ENCODE measurements at regions not wholly inside any gene's neighbourhood (a gene's known extent, or its start where the extent isn't known, plus 50 kb on each side); places are given as distances from the start of the nearest gene placed in this dataset.

DNA sequence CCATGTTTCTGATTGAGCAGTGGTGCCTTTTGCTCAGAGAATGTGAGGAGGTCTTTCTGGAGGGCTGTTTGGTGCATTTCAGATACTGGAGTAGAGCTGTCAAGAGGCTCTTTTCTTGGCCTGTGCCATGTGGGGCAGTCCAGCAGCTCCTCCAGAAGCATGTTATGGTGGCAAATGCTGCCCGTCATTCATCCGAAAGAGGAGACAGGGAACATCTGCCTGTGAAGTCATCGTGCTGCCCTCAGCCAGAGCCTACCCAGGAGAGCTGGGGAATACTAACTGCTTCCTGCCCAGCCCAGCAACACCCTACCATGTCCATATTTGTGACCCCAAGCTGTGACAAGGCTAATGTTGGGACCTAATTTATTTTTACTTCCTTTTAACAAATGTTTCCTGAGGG, 82.2 kb upstream of the SLC6A6 start:
- H3K27me3 Mint-ChIP-seq: peaks cover 25% of the 10 kb centered on the region
- no peaks in the 10 kb centered on the region for H3K4me1 Mint-ChIP-seq
- no peak overlapping the region for H3K27ac Mint-ChIP-seq
- peaks cover 2% of the 10 kb centered on the region for H3K36me3 Mint-ChIP-seq (ENCODE audit: low read depth)
- H3K9me3 ChIP-seq (ENCODE audit: control insufficient read depth, low read length, poor library complexity, severe bottlenecking): no peaks in the 10 kb centered on the region
- ATAC-seq: no peak
- H3K4me3 Mint-ChIP-seq: no peak overlapping the region
- no peak for DNase-seq

- DNase-seq: no peak
- Mint-ChIP-seq H3K27me3 (peaks cover 19% of the 10 kb centered on the region), H3K27ac (no peak overlapping the region), H3K4me1 (no peaks in the 10 kb centered on the region), H3K4me3 (no peak overlapping the region), H3K36me3 (ENCODE audit: low read depth) (peaks cover 2% of the 10 kb centered on the region)
- no peak for ATAC-seq
- no peaks in the 10 kb centered on the region for H3K9me3 ChIP-seq (ENCODE audit: control insufficient read depth, low read length, poor library complexity, severe bottlenecking)
Measured at GRCh38 chr3:14322001-14322400, 80.4 kb upstream of the SLC6A6 start.

DNA sequence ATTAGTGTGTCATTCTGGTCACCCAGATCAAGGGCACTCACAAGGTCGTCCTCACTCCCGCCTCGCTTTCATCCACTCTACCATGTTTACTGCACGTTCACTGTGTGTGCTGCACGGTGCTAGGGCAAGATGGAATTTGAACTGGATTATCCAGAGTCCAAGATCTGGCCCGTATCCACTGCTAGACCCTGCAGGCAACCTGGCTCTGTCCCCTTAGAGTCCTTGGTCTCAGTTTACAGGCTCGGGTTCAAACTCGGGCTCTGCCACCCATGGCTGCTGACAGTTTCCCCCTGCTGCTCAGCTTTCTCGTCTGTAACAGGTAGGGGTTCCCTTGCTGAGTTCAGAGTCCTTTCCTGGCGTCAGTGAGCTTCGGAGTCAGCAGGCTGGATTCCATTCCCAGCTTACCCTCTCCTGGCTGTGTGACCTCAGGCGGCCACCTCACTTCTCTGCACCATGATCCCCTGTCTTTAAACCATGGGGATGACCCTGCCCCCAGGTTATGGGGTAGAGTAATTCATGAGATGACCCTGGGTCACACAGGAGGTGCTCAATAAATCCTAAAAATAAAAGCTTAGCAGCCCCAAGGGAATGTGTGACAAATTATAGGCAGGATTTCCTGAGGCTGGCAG, 79.6 kb upstream of the SLC6A6 start:
- no peak for ATAC-seq
- Mint-ChIP-seq H3K4me3 (no peak overlapping the region), H3K27ac (no peak overlapping the region), H3K4me1 (no peaks in the 10 kb centered on the region), H3K36me3 (ENCODE audit: low read depth) (peaks cover 2% of the 10 kb centered on the region), H3K27me3 (peaks cover 15% of the 10 kb centered on the region)
- H3K9me3 ChIP-seq (ENCODE audit: control insufficient read depth, low read length, poor library complexity, severe bottlenecking): no peaks in the 10 kb centered on the region
- DNase-seq: no peak

DNA sequence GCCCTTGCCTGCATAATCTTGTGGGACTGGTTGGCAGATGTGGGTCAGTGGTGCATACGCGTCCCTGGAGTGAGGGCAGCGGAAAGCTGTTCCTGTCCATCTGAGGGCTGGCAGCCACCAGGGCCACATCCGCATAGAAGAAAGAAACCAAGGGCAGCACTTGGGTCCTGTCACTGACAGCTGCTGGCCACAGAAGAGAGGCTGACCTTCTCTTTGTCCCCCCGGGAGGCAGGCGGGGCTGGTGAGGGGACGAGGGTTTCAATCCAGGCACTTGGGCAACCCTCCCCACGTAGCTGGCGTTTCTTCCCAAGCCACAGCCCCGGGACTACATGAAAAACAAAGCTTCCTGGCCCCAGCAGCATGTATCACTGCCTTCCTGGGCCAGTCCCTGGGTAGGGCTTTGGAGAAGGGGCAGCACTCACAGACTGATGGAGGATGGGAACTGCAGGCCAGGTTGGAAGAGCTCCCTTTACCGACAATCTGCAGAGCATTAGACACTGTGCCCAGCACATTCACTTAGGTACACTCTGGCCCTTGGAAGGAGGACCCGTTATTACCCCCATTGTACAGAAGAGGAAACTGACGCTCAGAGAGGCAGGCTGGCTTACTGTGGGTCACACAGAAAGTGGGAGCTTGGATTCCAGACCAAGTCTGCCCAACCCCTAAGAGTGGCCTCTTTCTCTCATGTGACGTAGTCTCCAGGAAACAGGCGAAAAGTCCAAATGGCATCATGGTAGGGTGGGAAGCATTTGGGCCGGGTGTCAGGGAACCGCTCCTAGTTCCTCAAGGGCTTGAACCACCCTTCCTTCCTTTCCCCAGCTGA, 78.8 kb upstream of the SLC6A6 start:
- H3K4me1 Mint-ChIP-seq: no peaks in the 10 kb centered on the region
- ATAC-seq (no peak), DNase-seq (no peak)
- peaks cover 2% of the 10 kb centered on the region for H3K36me3 Mint-ChIP-seq (ENCODE audit: low read depth)
- no peaks in the 10 kb centered on the region for H3K9me3 ChIP-seq (ENCODE audit: control insufficient read depth, low read length, poor library complexity, severe bottlenecking)
- H3K27ac Mint-ChIP-seq: no peak overlapping the region
- H3K27me3 Mint-ChIP-seq: peaks cover 11% of the 10 kb centered on the region
- no peak overlapping the region for H3K4me3 Mint-ChIP-seq

- Mint-ChIP-seq H3K4me1 (no peaks in the 10 kb centered on the region), H3K4me3 (no peak overlapping the region), H3K36me3 (ENCODE audit: low read depth) (peaks cover 2% of the 10 kb centered on the region), H3K27ac (no peak overlapping the region), H3K27me3 (peaks cover 12% of the 10 kb centered on the region)
- no peaks in the 10 kb centered on the region for H3K9me3 ChIP-seq (ENCODE audit: control insufficient read depth, low read length, poor library complexity, severe bottlenecking)
- DNase-seq (no peak), ATAC-seq (no peak)
Measured at GRCh38 chr3:14324224-14324944, 78.0 kb upstream of the SLC6A6 start.

DNA sequence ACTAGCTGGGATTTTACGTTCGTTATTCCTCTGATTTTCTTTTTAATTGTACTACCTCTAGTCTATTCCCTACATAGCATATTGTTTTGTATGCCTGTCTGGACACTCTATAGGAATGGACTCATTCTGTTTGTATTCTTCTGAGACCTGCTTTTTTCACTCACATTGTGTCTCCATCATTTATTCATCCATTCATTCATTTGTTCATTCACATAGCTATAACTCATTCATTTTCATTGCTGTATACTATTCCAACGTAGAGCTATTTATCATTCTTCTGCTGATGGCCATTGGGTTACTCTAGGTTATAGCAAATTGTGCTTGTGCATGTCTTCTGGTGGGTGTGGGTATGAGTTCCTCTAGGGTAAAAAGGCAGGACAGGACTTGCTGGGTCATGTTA, 74.0 kb upstream of the SLC6A6 start:
- no peak for ATAC-seq
- no peak overlapping the region for H3K27ac Mint-ChIP-seq
- no peak for DNase-seq
- H3K4me1 Mint-ChIP-seq: no peaks in the 10 kb centered on the region
- no peak overlapping the region for H3K4me3 Mint-ChIP-seq
- H3K36me3 Mint-ChIP-seq (ENCODE audit: low read depth): peaks cover 2% of the 10 kb centered on the region
- H3K9me3 ChIP-seq (ENCODE audit: control insufficient read depth, low read length, poor library complexity, severe bottlenecking): no peaks in the 10 kb centered on the region
- peaks cover 19% of the 10 kb centered on the region for H3K27me3 Mint-ChIP-seq

GRCh38 chr3:14329116-14329830, 73.1 kb upstream of the SLC6A6 start:
- H3K36me3 Mint-ChIP-seq (ENCODE audit: low read depth): peaks cover 2% of the 10 kb centered on the region
- no peak overlapping the region for H3K4me3 Mint-ChIP-seq
- no peaks in the 10 kb centered on the region for H3K9me3 ChIP-seq (ENCODE audit: control insufficient read depth, low read length, poor library complexity, severe bottlenecking)
- ATAC-seq (no peak), DNase-seq (no peak)
- no peaks in the 10 kb centered on the region for H3K4me1 Mint-ChIP-seq
- no peak overlapping the region for H3K27ac Mint-ChIP-seq
- H3K27me3 Mint-ChIP-seq: peaks cover 17% of the 10 kb centered on the region

DNA sequence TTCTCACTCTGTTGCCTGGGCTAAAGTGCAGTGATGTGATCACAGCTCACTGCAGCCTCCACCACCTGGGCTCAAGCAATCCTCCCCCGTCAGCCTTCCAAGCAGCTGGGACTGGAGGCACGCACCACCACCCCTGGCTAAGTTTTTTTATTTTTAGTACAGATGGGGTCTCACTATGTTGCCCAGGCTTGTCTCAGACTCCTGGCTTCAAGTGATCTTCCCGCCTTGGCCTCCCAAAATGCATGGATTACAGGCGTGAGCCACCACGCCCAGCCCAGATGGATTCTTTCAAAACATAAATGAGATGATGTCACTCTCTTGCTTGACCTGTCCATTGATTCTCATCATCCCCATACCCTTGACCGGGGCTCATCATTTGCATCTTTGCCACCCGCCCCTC, 72.6 kb upstream of the SLC6A6 start:
- Mint-ChIP-seq H3K27ac (no peak overlapping the region), H3K36me3 (ENCODE audit: low read depth) (peaks cover 2% of the 10 kb centered on the region), H3K4me1 (no peaks in the 10 kb centered on the region), H3K27me3 (peaks cover 20% of the 10 kb centered on the region), H3K4me3 (no peak overlapping the region)
- ATAC-seq (no peak), DNase-seq (no peak)
- H3K9me3 ChIP-seq (ENCODE audit: control insufficient read depth, low read length, poor library complexity, severe bottlenecking): no peaks in the 10 kb centered on the region

DNA sequence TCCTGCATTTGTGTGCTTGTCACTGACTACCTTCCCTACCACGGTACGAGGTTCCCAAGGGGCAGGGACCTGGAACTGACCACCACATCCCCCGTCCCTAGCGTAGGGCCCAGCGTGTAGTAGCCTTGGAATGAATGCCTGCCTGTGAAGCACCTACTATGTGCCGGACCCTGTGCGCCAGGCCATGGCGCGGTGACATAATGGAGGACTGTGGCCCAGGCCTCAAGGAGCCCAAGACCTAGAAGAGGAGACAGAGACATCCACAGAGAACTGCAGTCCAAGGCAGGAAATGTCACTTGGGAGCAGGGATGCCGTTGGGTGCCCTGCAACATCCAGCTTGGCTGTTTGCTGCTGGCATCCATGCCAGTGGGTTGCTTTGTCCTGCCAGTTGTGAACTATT, 71.9 kb upstream of the SLC6A6 start:
- DNase-seq (no peak), ATAC-seq (no peak)
- Mint-ChIP-seq H3K36me3 (ENCODE audit: low read depth) (no peaks in the 10 kb centered on the region), H3K27me3 (peaks cover 21% of the 10 kb centered on the region), H3K4me1 (no peaks in the 10 kb centered on the region), H3K4me3 (no peak overlapping the region), H3K27ac (no peak overlapping the region)
- H3K9me3 ChIP-seq (ENCODE audit: control insufficient read depth, low read length, poor library complexity, severe bottlenecking): no peaks in the 10 kb centered on the region

- no peak overlapping the region for H3K4me3 Mint-ChIP-seq
- H3K9me3 ChIP-seq (ENCODE audit: control insufficient read depth, low read length, poor library complexity, severe bottlenecking): no peaks in the 10 kb centered on the region
- peaks cover 21% of the 10 kb centered on the region for H3K27me3 Mint-ChIP-seq
- ATAC-seq (no peak), DNase-seq (no peak)
- no peaks in the 10 kb centered on the region for H3K36me3 Mint-ChIP-seq (ENCODE audit: low read depth)
- H3K27ac Mint-ChIP-seq: no peak overlapping the region
- no peaks in the 10 kb centered on the region for H3K4me1 Mint-ChIP-seq
Measured at GRCh38 chr3:14331251-14331650, 71.2 kb upstream of the SLC6A6 start.

DNA sequence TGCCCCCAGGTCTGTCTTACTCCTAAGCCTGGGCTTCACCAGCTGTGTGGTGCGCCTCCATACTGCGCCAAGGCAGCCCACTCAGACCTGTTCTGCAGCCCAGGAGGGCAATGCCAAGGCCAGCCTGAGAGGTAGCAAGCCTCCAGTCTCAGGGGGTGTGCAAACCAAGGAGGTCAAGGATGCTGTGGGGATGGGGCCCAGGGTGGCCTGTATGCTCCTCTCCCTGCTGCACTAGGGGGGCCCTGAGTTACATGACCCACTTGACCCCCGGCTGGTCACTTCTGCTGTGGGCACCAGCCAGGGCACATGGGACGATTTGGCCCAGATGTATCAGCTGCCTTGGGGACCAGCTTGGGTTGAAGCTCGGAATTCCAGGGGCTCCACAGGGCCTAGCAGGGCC, 70.0 kb upstream of the SLC6A6 start:
- H3K27me3 Mint-ChIP-seq: peaks cover 24% of the 10 kb centered on the region
- H3K27ac Mint-ChIP-seq: no peak overlapping the region
- H3K36me3 Mint-ChIP-seq (ENCODE audit: low read depth): no peaks in the 10 kb centered on the region
- H3K4me1 Mint-ChIP-seq: no peaks in the 10 kb centered on the region
- DNase-seq: no peak
- H3K4me3 Mint-ChIP-seq: no peak overlapping the region
- no peaks in the 10 kb centered on the region for H3K9me3 ChIP-seq (ENCODE audit: control insufficient read depth, low read length, poor library complexity, severe bottlenecking)
- no peak for ATAC-seq

- DNase-seq (no peak), ATAC-seq (no peak)
- Mint-ChIP-seq H3K36me3 (ENCODE audit: low read depth) (no peaks in the 10 kb centered on the region), H3K4me1 (no peaks in the 10 kb centered on the region), H3K27me3 (peaks cover 28% of the 10 kb centered on the region), H3K4me3 (no peak overlapping the region), H3K27ac (no peak overlapping the region)
- H3K9me3 ChIP-seq (ENCODE audit: control insufficient read depth, low read length, poor library complexity, severe bottlenecking): no peaks in the 10 kb centered on the region
Measured at GRCh38 chr3:14333215-14333614, 69.2 kb upstream of the SLC6A6 start.

DNA sequence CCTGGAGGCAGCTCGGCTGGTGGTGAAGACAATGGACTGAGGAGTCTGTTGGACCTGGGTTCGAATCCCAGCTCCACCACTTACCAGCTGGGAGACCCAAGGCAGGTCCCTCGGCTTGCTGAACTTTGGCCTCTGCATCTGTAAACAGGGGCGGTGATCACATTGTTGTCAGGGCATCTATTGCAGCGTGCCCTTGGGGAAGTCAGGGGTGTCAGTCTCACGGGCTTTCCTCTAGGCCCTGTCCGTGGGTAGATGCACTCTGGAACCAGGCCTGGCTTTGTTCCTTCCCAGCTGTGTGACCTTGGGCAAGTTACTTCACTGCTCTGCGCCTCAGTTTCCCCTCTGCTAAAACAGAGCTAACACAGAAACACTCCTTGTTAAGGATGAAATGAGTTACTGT, 68.8 kb upstream of the SLC6A6 start:
- no peak for ATAC-seq
- H3K9me3 ChIP-seq (ENCODE audit: control insufficient read depth, low read length, poor library complexity, severe bottlenecking): no peaks in the 10 kb centered on the region

More for the DNA sequence above, 68.8 kb upstream of the SLC6A6 start:
- Mint-ChIP-seq H3K4me1 (no peaks in the 10 kb centered on the region), H3K27ac (no peak overlapping the region), H3K4me3 (no peak overlapping the region), H3K36me3 (ENCODE audit: low read depth) (no peaks in the 10 kb centered on the region), H3K27me3 (peaks cover 28% of the 10 kb centered on the region)
- no peak for DNase-seq
